T-cell (primary cell): ENCODE measurements at regions not wholly inside any gene's neighbourhood (a gene's known extent, or its start where the extent isn't known, plus 50 kb on each side); places are given as distances from the start of the nearest gene placed in this dataset.

Source experiments
- ATAC-seq, 4 experiments: fragments of 200-7000 bp in 3 of 4; fragments of 150-1000 bp in 1 of 4; cut with Tn5 transposase; replicated peaks in 1 of 4; 1 replicate in 3 of 4; 2 replicates in 1 of 4; pipeline ENCODE4 v1.10.0; 2021; ENCODE audit warnings: moderate library complexity in 3 of 4, mild to moderate bottlenecking in 2 of 4, moderate number of reproducible peaks in 1 of 4
- CTCF ChIA-PET, 2 donors: fragments of 300-600 bp; sonication (Branson Sonifier 250); formaldehyde crosslinking; loops; one replicate each; lab custom pipeline; 2022; ENCODE audit warnings: antibody characterized with exemption in 2 of 2; lab: Charles Lee
- POLR2A ChIA-PET, 2 donors: fragments of 300-600 bp; sonication (Branson Sonifier 250); formaldehyde crosslinking; loops; one replicate each; lab custom pipeline; 2022; ENCODE audit warnings: antibody characterized with exemption in 2 of 2; lab: Charles Lee
- DNase-seq, 35 experiments: peaks; one replicate each; pipeline versions ENCODE4 v3.0.0 to v3.0.0-alpha.2; 2013 to 2023
- H3K27ac ChIP-seq: one replicate; pipeline ENCODE4 v1.5.1; 2013; ENCODE audit warnings: low read length
- H3K27me3 ChIP-seq, 2 experiments: replicated peaks in 1 of 2; 1 replicate in 1 of 2; 2 replicates in 1 of 2; pipeline versions ENCODE4 v1.6.1 to v1.7.0; 2013; ENCODE audit warnings: low read length in 1 of 2, mixed read lengths in 1 of 2; ENCODE audit not compliant: control insufficient read depth in 2 of 2, insufficient read depth in 2 of 2; ENCODE audit errors: extremely low read depth in 1 of 2
- H3K36me3 ChIP-seq, 2 donors: 1 replicate in 1 of 2; 2 replicates in 1 of 2; pipeline versions ENCODE4 v1.6.1 to v1.7.0; 2013; ENCODE audit warnings: low read length in 1 of 2; ENCODE audit not compliant: control insufficient read depth in 2 of 2, insufficient read depth in 1 of 2; ENCODE audit errors: extremely low read depth in 1 of 2
- H3K4me1 ChIP-seq, 2 experiments: 1 replicate in 1 of 2; 2 replicates in 1 of 2; pipeline versions ENCODE4 v1.6.1 to v1.7.0; 2013; ENCODE audit warnings: low read length in 2 of 2, mixed read lengths in 1 of 2; ENCODE audit not compliant: insufficient read depth in 2 of 2, control insufficient read depth in 1 of 2; ENCODE audit errors: extremely low read depth in 1 of 2
- H3K4me3 ChIP-seq, 2 donors: 1 replicate in 1 of 2; 2 replicates in 1 of 2; pipeline versions ENCODE4 v1.5.1 to v1.7.0; 2013; ENCODE audit warnings: mild to moderate bottlenecking in 2 of 2, low read length in 1 of 2, moderate library complexity in 1 of 2; ENCODE audit not compliant: control insufficient read depth in 1 of 2; ENCODE audit errors: extremely low read depth in 1 of 2
- H3K9me3 ChIP-seq: 2 replicates; pipeline ENCODE4 v1.7.0; 2013
- H3K27ac Mint-ChIP-seq, 2 donors: one replicate each; pipeline ENCODE4 v1.8.0; 2020 to 2021; ENCODE audit warnings: mild to moderate bottlenecking in 2 of 2, mixed read lengths in 2 of 2
- H3K27me3 Mint-ChIP-seq, 2 donors: one replicate each; pipeline ENCODE4 v1.8.0; 2021 to 2022; ENCODE audit warnings: mixed read lengths in 2 of 2
- H3K36me3 Mint-ChIP-seq: one replicate; pipeline ENCODE4 v1.8.0; 2021; ENCODE audit warnings: mixed read lengths
- H3K4me1 Mint-ChIP-seq, 3 donors: one replicate each; pipeline ENCODE4 v1.8.0; 2020 to 2022; ENCODE audit warnings: mixed read lengths in 3 of 3, mild to moderate bottlenecking in 1 of 3
- H3K4me3 Mint-ChIP-seq, 3 donors: one replicate each; pipeline ENCODE4 v1.8.0; 2020 to 2022; ENCODE audit warnings: mild to moderate bottlenecking in 3 of 3, mixed read lengths in 3 of 3, moderate library complexity in 3 of 3
- H3K9me3 Mint-ChIP-seq, 3 donors: one replicate each; pipeline ENCODE4 v1.8.0; 2020 to 2022; ENCODE audit warnings: mixed read lengths in 3 of 3
- WGBS: methylation state at CpG from one replicate; pipeline ENCODE4 v1.1.5; 2013; ENCODE audit warnings: missing lambda C conversion rate; ENCODE audit not compliant: insufficient coverage; 5-methylcytosine and 5-hydroxymethylcytosine counted together

DNA sequence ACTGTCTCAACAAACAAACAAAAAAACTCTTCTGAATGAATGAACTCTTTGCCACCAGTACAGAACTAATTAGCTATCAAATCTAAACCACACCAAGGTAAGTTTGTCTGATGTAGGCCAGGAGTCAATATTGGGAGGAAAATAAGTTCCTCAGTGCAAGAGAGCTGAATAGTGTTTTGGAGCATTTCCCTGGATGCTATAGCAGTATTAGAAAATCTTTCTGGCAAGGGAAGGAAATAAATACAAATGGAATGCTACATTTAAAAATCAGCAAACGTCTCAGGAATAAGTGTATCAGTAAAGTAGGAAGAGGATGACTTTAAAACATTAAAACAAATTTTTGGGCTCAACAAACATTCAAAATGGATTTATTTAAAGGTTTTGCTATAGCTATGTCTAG, 81.3 kb upstream of the TMTC4 start:
- no peak overlapping the region for H3K4me3 Mint-ChIP-seq
- no peaks in the 10 kb centered on the region for H3K36me3 ChIP-seq
- peaks cover 0 to 5% of the 10 kb centered on the region in 2 experiments for H3K27me3 ChIP-seq
- POLR2A ChIA-PET = no interaction called here
- no peaks in the 10 kb centered on the region for H3K9me3 ChIP-seq
- H3K4me1 ChIP-seq = no peaks in the 10 kb centered on the region
- H3K27ac ChIP-seq = no peak overlapping the region
- H3K36me3 Mint-ChIP-seq = no peaks in the 10 kb centered on the region
- peaks cover 0 to 11% of the 10 kb centered on the region in 2 donors for H3K27me3 Mint-ChIP-seq
- H3K9me3 Mint-ChIP-seq = no peaks in the 10 kb centered on the region
- no peak overlapping the region for H3K4me3 ChIP-seq
- ATAC-seq (no peak), DNase-seq (no peak)
- whole genome bisulfite sequencing = no CpG with 5 or more reads among the region's 1 CpG
- H3K27ac Mint-ChIP-seq = no peak overlapping the region
- H3K4me1 Mint-ChIP-seq = no peaks in the 10 kb centered on the region
- CTCF ChIA-PET = no interaction called here

- H3K27me3 ChIP-seq = peaks cover 0 to 5% of the 10 kb centered on the region in 2 experiments
- H3K27ac Mint-ChIP-seq = no peak overlapping the region
- no peaks in the 10 kb centered on the region for H3K36me3 Mint-ChIP-seq
- H3K9me3 Mint-ChIP-seq = no peaks in the 10 kb centered on the region
- ATAC-seq (no peak), DNase-seq (no peak)
- peaks cover 0 to 7% of the 10 kb centered on the region in 2 donors for H3K27me3 Mint-ChIP-seq
- no peaks in the 10 kb centered on the region for H3K9me3 ChIP-seq
- POLR2A ChIA-PET = no interaction called here
- no peaks in the 10 kb centered on the region for H3K36me3 ChIP-seq
- no peak overlapping the region for H3K27ac ChIP-seq
- no peak overlapping the region for H3K4me3 Mint-ChIP-seq
- CTCF ChIA-PET = no interaction called here
- H3K4me1 ChIP-seq = no peaks in the 10 kb centered on the region
- H3K4me3 ChIP-seq = no peak overlapping the region
- no peaks in the 10 kb centered on the region for H3K4me1 Mint-ChIP-seq
- 70% methylated on average over 2 of the region's 5 CpGs for WGBS
These were observed 79.9 kb upstream of the TMTC4 start for GRCh38 chr13:100754459-100754858.

DNA sequence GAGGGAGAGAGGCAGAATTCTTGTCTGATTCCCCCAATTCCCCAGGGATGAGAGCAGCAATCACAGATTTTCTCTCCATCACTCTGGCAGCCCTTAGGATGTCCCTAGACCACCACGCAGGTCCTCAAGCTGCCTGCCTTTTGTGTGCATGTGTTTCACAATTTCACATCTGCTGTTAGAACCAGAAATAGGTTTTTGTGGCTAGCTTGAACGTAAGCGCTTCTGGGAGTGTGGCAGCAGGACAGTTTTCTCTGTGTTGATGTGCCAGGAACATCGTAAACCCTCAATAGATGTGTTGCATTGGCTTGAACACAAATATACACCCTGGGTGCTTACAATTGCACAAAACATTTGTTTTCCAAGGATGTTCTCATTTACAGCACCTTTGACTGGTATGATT, 78.8 kb upstream of the TMTC4 start:
- no peak overlapping the region for H3K27ac Mint-ChIP-seq
- no peaks in the 10 kb centered on the region for H3K4me1 Mint-ChIP-seq
- Histone ChIP-seq H3K36me3 (no peaks in the 10 kb centered on the region), H3K4me1 (no peaks in the 10 kb centered on the region), H3K27me3 (peaks cover 0 to 5% of the 10 kb centered on the region in 2 experiments), H3K4me3 (no peak overlapping the region), H3K27ac (no peak overlapping the region), H3K9me3 (no peaks in the 10 kb centered on the region)
- no peak for DNase-seq
- no peaks in the 10 kb centered on the region for H3K9me3 Mint-ChIP-seq
- no peaks in the 10 kb centered on the region for H3K36me3 Mint-ChIP-seq
- ATAC-seq = no peak
- WGBS = 80% methylated on average over 1 of the region's 4 CpGs
- POLR2A ChIA-PET = no interaction called here
- H3K27me3 Mint-ChIP-seq = peaks cover 0 to 3% of the 10 kb centered on the region in 2 donors
- CTCF ChIA-PET = no interaction called here
- H3K4me3 Mint-ChIP-seq = no peak overlapping the region

DNA sequence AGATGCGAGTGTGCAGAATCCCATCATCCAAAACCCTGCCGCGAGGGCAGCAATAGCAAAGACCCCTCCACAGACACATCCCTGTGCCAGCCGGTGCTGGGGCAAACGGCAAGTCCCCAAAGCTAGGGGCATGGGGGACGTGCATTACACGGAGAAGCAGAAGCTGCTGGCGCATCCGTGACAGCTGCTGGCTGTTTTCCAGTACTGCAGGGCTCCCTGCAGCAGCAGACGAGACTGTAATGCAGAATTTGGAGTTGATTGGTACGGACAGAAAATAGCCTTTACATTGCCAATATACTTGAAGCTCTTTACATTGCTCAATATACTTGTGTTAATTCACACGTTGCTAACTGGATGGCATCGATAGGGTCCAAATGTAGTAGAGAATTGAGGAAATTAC, 77.2 kb upstream of the TMTC4 start:
- H3K27ac ChIP-seq = no peak overlapping the region
- H3K9me3 ChIP-seq = no peaks in the 10 kb centered on the region
- H3K4me3 Mint-ChIP-seq = no peak overlapping the region
- no peak overlapping the region for H3K4me3 ChIP-seq
- H3K27me3 ChIP-seq = peaks cover 0 to 7% of the 10 kb centered on the region in 2 experiments
- H3K27ac Mint-ChIP-seq = no peak overlapping the region
- DNase-seq = no peak
- no peaks in the 10 kb centered on the region for H3K4me1 Mint-ChIP-seq
- ATAC-seq = no peak
- no peaks in the 10 kb centered on the region for H3K36me3 Mint-ChIP-seq
- ChIA-PET CTCF (no interaction called here), POLR2A (no interaction called here)
- H3K4me1 ChIP-seq = no peaks in the 10 kb centered on the region
- WGBS = 78% methylated on average over 7 of the region's 13 CpGs
- no peaks in the 10 kb centered on the region for H3K36me3 ChIP-seq
- H3K9me3 Mint-ChIP-seq = no peaks in the 10 kb centered on the region
- peaks cover 0 to 7% of the 10 kb centered on the region in 2 donors for H3K27me3 Mint-ChIP-seq

DNA sequence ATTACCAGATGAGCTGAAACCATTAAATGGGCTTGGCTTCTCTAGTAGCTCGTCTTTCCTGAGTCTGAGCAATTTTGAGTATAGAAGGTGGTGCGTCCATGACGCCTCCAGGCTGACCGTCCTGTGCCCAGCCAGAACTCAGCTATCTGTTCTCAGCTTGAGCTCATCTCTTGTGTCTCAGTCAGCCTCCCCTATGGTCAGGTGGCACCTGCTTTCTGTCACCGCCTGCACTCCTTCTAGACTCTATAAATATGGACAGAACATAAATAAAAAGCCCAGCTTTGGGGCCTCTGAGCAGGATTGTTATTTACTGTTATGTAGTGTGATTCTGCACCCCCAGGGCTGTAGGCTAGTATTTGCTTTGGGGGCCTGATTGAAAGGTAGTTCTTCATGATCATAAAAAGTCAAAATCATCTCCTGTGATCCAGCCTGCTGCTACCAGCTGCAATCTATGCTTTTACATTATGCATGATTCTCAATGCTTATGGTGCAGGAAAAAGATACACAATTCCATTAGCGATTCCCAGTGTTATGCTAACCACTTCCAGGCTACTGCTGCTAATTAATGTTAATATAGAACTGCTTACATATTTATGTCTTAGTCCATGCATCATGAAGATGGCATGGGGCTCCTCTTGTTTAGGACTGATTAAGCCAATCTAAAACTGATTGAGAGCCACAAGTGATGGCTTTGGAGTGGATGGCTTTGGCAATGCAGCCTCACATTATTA, 72.5 kb upstream of the TMTC4 start:
- Histone ChIP-seq H3K4me1 (no peaks in the 10 kb centered on the region), H3K9me3 (no peaks in the 10 kb centered on the region), H3K27ac (no peak overlapping the region), H3K4me3 (no peak overlapping the region), H3K27me3 (peaks cover 0 to 5% of the 10 kb centered on the region in 2 experiments), H3K36me3 (no peaks in the 10 kb centered on the region)
- DNase-seq (no peak), ATAC-seq (no peak)
- ChIA-PET POLR2A (no interaction called here), CTCF (interaction anchor here (0.6 kb wide), 2 partner anchors 1065 to 1128 kb away, joined by 3 read pairs; no protein-coding TSS in a partner anchor)
- Mint-ChIP-seq H3K36me3 (no peaks in the 10 kb centered on the region), H3K4me3 (no peak overlapping the region), H3K27me3 (peaks cover 3 to 9% of the 10 kb centered on the region in 2 donors), H3K9me3 (peaks cover 3 to 7% (median 6%) of the 10 kb centered on the region in 3 donors), H3K4me1 (no peaks in the 10 kb centered on the region), H3K27ac (no peak overlapping the region)
- no CpG with 5 or more reads among the region's 6 CpGs for WGBS

DNA sequence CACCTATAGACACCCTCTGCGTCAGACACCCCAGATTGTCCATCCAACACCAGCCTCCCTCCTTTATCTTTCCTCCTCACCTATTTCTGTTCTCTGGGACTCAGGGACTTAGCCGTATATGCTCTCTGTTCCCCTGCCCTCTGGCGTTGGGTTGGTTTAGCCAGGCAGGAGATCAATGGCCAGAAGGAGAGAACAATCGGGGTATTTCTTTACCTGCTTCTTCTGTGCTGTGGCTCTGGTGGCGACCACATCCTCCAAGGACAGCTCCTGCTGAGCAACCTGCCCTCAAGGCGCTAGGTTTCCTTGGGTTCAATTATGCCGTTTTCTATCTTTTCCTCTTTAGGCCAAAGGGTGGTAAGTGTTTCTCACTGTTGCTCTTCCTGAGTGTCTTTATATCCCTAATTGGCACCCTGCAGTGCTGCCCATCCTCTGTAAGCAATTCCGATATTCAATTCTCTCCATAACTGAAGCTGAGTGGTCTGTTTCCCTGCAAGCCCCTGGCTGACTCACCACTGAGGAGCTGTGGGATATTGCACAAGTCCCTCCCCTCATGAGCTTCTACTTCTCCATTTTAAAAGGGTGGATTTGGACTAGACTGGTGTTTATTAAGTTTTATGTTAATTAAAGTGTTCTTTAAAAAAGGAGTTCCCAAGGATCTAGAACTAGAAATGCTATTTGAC, 63.7 kb upstream of the TMTC4 start:
- CTCF ChIA-PET = no interaction called here
- POLR2A ChIA-PET = interaction anchor here (0.6 kb wide), 2 partner anchors 152 to 826 kb away, joined by 4 read pairs; no protein-coding TSS in a partner anchor
- no peak overlapping the region for H3K4me3 Mint-ChIP-seq
- no peak overlapping the region for H3K27ac Mint-ChIP-seq
- ATAC-seq = no peak
- Histone ChIP-seq H3K27me3 (peaks cover 0 to 7% of the 10 kb centered on the region in 2 experiments), H3K36me3 (no peaks in the 10 kb centered on the region), H3K4me3 (no peak overlapping the region), H3K4me1 (no peaks in the 10 kb centered on the region), H3K9me3 (no peaks in the 10 kb centered on the region), H3K27ac (no peak overlapping the region)
- peaks cover 18 to 27% of the 10 kb centered on the region in 2 donors for H3K27me3 Mint-ChIP-seq
- no peaks in the 10 kb centered on the region for H3K4me1 Mint-ChIP-seq
- no peaks in the 10 kb centered on the region for H3K36me3 Mint-ChIP-seq
- 91% methylated on average over 4 of the region's 8 CpGs for WGBS
- DNase-seq = no peak
- peaks cover 0 to 4% (median 0%) of the 10 kb centered on the region in 3 donors for H3K9me3 Mint-ChIP-seq
